HG03039 (cell line): ENCODE measurements at regions not wholly inside any gene's neighbourhood (a gene's known extent, or its start where the extent isn't known, plus 50 kb on each side); places are given as distances from the start of the nearest gene placed in this dataset.
"Not testable (repeated sequence)": the region's sequence is repeated elsewhere in the genome, so short reads cannot be mapped to it uniquely, and the experiment has no call there.

Experiments used
- ATAC-seq: cut with Tn5 transposase; IDR thresholded peaks from one replicate; pipeline ENCODE4 v1.9.1; 2021; ENCODE audit warnings: mild to moderate bottlenecking, moderate library complexity; ENCODE audit not compliant: unreplicated experiment

DNA sequence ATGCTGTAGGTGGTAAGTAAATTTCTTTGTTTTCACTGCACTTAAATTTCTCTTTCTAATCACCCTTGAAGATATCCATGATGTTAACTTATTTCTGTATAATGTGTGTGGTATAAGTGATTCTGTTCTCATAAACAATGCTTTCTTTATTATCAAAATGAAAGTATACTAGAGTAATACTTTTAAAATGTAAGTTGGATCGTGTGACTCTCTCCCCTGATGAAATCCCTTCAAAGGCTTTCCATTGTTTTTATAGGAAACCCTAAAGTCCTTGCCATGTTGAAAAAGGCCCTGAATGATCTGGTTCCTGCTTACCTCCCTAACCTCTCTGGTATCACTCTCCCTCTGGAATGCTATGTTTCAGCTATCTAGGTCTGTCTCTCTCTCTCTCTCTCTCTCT is 191.1 kb upstream of the LHX8 start:
- ATAC-seq = no peak

DNA sequence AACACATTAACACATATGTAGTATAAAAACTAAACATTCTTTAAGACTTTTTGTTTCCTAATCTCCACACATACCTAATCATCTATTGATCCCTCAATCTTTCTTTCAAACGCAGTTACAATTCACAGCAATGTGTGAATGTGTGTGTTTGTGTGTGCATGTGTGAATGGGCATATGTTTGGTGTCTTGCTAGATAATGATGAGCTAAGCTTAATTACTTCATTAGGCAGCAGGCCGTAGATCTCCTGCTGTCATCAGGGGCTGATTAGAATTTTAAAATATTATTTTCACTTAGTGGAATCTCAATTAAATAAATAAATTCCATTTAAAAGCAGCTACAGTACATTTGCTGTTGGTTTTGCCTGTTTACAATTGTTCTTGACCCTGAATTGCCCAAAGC is 187.8 kb upstream of the LHX8 start:
- ATAC-seq = no peak

DNA sequence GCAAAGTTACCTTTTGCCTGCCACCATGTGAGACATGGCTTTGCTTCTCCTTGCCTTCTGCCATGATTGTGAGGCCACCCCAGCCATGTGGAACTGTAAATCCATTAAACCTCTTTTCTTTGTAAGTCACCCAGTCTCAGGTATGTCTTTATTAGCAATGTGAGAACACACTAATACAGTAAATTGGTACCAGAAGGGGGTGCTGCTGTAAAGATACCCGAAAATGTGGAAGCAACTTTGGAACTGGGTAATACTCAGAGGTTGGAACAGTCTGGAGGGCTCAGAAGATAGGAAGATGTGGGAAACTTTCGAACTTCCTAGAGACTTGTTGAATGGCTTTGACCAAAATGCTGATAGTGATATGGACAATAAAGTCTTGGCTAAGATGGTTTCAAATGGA is 184.8 kb upstream of the LHX8 start:
- not testable (repeated sequence) for ATAC-seq

DNA sequence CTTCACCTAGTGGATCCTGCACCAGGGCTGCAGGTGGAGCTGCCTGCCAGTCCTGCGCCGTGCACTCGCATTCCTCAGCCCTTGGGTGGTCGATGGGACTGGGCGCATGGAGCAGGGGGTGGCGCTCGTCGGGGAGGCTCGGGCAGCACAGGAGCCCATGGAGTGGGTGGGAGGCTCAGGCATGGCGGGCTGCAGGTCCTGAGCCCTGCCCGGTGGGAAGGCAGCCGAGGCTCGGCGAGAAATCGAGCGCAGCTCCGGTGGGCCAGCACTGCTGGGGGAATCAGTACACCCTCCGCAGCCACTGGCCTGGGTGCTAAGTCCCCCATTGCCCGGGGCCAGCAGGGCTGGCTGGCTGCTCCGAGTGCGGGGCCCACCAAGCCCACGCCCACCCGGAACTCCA is 182.2 kb upstream of the LHX8 start:
- ATAC-seq = not testable (repeated sequence)

DNA sequence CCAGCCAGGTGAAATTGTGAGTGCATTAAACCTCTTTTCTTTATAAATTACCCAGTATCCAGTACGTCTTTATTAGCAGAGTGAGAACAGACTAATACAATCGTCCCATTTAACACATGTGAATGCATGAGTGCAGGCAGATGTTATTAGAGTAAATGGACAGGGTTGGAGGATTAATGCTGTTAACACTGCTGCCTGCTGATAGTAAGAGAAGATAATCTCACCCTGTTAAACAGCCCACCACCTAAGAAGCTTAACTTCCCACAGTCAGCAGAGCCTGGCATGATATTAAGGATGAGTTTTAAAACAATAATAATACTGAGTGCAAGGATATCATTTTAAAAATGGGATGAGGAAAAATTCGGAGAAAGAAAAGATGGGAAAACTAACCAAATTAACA is 181.4 kb upstream of the LHX8 start:
- no peak for ATAC-seq

DNA sequence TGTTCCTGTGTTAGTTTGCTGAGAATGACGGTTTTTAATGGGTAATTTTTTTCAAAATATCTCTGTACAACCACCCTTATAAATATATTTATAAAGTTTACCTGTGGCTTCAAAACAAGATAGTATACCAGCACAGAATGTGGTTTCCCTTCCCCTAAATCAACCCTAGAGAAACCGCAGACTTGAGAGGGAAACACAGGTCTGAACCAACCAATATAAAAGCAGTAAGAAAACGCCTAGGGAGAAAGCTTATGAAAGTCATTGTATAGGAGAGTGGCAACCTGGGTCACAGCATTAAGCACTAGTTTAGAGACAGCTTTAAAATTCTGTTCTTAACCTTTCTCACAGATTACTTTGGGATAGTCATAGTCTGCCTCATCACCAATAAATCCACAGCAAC is 180.6 kb upstream of the LHX8 start:
- no peak for ATAC-seq

DNA sequence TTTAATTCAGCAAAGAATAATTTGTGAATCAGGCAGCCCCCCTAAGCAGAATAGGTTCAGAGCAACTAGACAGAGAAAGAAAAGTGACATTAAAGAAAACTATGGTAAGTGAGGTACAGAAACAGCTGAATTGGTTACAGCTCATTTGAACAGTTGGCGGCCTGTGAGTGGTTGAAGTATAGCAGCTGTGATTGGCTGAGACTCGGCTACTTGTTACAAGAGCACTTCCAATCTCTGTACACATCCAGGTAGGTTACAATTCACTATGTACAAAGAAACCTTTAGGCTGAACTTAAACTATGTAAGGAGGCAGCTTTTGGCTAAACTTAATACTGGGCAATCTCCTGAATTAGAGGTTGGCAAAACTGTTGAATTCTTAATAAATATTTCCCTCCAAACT is 171.1 kb upstream of the LHX8 start:
- no peak for ATAC-seq

DNA sequence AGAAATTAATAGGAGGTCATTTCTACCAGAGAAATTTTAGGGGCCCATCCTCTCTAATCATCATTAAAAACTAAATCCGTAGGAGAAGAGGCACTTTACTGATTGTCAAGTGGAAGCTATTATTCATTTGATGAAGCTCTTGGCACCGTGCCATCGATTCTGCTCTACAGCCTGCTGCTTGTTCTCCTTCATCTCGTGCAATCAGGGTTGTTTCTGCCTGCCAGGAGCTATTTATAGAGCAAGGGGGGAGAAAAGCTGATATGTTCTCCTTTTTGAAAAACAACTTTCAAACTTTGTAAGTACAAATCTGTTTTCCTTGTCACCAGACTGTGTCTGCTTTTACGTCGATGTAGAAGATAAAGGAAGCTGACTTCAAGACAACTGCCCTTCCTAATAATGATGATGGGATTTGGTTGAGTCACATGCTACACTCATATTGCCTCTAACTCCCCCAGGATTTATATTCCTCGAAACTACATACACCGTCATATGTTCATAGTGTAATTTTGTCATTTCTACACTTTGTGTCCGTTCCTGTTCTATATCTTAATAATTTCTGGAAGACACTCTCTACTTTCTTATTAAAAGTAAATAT is 169.6 kb upstream of the LHX8 start:
- no peak for ATAC-seq

DNA sequence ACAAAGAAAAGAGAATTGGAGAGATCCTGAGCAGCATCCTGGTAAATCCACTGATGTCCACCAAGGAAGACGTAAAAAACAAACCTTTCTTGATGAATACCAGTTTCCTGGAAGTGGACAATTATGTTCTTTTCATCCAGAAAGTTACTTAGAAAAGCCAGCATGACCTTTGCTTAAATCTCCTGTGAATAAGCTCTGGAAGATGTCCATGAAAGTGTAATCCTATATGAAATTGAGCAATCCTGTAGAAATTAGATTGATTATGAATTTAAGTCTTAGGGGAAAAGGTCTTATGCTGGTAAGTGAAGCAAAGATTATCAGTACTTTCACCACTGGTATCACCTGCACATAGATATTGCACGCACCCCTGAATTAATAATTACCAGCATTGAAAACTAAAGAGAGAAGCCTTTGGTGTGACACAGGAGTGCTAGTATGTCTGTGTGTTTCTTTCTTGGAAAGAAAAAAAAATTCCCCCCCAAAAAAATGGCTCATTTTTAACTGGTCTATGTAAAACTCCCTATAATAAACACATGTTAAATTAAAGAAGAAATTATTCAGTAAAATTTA is 164.5 kb upstream of the LHX8 start:
- ATAC-seq = no peak

DNA sequence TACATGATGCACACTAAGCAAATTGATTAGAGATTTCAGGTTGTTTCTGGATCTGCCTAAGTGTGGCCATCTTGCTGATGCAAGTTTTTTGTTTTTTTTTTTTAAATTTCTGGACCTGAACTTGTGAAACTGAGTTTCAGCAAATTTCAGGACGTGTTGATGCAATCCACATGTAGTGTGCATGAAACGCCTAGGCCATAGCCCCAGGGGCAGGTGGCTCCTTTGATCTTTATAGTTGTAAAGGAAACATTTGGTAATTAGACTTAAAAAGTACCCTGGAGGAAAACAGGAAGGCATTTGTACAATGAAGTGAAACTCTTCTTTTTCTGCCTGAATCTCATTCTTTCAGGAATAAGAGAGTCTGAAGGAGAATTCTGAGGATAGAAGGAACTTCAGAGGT is 162.2 kb upstream of the LHX8 start:
- ATAC-seq = no peak

DNA sequence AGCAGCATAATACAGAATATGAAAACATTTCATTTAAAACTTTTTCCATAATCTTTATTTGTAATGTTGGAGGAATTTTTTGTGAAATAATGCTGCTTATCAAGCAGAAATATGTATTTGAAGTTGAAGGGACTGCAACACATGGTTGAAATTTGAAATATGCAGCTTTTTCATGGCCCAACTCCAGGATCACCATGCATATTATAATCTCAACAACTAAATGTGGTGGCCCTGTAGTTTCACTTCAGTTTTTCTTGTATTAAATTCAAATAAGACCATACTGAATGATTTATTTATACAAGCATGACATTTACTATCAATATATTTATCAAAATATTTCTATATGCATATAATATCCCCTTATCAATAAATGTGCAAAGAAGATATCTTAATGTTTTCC is 157.7 kb upstream of the LHX8 start:
- ATAC-seq = no peak

DNA sequence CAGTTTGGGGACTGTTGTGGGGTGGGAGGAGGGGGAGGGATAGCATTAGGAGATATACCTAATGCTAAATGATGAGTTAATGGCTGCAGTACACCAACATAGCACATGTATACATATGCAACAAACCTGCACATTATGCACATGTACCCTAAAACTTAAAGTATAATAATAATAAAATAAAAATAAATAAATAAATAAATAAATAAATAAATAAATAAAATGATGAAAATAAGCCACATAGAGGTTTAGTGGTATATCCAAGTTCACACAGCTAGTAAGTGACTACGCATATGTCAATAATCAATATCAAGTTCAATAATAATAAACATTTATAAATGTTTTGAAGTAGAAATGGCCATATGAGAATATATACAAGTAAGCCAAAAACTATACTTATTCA is 141.7 kb upstream of the LHX8 start:
- ATAC-seq = not testable (repeated sequence)

DNA sequence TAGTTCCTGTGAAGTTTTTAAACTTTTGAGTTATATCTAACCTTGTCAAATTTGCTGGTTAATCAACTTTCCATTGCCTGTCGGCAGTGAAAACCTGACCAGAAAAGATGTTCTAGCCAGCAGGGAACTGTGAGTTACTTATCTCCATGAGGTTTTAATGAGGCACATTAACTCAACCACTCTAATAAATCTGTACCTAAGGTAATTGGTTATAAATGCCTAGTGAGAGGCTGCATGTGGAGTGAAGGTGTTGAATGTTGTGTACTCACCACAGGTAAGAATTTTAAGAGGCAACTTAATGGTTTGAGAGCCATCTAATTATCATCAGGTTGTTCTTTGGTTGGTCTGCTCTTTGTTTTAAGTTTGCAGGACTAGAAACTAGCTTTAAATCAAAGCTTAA is 138.4 kb upstream of the LHX8 start:
- ATAC-seq = no peak

DNA sequence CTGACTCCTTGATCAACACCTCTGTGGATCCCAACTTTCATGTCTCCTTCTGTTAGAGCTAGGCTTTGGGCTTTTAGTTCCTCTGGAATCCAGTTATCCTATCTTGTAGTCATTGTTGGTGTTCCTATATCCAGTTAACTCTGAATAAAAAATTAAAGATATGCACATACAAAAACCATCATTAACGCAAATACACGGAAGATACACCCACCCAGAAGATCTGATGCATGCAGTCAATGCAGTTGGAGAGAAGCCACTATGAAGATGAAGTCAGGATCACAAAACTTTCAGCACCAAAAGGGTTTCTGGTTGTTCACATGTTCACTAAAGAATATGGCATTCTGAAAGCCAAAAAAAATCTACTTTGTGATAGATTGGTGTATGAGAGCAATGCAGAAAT is 123.6 kb upstream of the LHX8 start:
- ATAC-seq = no peak

DNA sequence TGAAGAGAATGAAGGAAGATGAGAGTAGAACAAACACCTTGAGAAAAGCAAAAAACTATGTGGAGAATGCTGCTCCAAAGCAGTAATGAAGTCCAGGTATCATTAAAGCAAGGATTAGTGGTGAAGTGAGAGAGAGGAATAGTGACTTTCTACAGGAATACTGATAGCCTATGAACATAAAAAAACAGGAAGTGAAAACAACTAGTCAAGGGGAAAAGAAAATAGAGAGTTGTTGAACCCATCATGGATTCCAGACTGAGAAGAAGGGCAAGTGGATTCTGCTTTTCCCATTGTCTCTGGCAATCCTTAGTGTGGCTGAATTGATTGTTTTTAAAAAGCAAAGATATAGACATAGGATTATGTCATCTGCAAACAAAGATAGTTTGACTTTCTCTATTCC is 119.9 kb upstream of the LHX8 start:
- ATAC-seq = no peak

DNA sequence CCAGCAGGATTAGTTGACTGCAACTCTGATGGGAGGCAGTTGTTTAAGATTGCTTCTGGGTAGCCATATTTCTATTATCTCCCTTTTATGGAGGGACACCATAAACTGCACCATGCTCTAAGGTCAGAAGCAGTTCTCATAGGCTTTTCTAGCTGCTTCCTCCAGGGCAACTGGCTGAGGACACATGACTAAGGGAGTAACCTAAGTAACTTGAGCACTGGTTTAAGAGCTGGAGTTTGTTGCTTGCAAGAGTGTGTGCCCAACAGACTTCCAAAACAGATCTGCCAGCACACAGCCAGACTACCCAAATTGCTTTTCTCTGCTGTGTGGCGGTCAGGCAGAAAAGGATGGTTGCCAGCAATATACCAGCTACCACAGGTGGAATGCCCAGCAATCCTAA is 111.2 kb upstream of the LHX8 start:
- no peak for ATAC-seq

DNA sequence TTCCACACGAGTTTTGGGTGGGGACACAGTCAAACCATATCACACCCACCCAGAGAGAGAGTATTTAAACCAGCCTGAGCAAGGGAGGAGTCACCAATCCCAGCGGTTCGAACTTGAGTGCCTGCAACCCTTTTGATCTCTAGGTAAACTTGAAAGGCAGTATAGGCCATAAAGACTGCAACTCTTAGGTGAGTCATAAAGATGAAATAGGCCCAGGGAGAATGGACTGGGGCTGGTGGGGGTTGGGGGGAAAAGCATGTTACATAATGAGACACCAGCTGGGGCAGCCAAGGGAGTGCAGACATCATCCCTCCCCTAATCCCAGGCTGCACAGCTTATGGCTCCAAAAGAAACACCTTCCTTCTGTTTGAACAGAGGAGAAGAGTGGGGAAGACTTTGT is 99.8 kb upstream of the LHX8 start:
- no peak for ATAC-seq

DNA sequence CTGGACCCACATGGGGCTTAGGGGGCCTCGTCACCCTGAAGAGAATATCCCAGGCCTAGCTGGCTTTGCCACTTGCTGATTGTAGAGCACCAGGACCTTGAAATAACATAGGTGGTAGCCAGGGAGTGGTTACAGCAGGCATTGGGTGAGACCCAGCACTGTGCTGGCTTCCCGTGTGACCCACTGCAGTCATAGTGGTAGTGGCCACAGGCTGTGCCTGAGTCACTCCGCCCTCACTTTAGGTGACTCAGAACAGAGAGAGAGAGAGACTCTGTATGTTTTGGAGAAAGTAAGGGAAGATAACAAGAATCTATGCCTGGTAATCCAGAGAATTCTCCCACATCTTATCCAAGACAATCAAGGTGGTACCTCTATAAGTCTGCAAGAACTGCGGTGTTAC is 98.7 kb upstream of the LHX8 start:
- no peak for ATAC-seq

DNA sequence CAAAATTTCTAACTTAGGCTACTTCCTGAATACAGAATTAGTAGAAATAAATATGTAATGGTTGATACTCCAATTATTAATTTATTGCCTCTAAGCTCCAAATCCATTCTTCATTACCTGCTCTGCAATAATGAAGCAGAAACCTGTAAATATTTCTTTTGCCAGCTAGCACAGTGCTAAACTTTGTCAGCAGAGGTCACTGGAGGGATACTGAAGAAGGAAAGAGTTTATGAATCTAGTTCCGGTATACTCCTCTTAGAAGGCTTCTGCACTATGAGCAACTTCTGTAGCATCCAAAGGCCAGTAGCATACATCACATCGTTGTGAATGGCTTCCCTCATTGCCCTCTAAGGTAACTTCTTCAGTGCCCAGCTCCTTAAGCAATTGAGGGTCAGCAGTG is 81.0 kb upstream of the LHX8 start:
- no peak for ATAC-seq

DNA sequence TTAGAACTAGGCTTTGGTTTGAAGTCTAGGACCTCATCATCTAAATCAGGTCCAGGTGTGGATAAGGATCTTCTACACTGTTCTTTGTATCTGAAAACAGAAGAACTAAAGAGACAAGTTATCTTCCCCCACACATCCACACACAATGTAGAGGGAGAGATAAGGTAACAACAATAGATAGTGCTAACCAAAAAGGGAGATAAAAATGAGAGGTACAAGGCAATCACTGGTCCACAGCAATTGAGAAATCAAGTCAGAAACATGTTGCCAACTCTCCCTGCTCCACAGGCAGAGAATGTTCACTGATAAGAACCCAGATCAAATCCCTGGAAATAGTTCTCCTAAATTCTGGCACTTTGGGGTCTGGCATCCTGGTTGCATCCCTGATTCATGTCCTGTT is 75.8 kb upstream of the LHX8 start:
- ATAC-seq = no peak

DNA sequence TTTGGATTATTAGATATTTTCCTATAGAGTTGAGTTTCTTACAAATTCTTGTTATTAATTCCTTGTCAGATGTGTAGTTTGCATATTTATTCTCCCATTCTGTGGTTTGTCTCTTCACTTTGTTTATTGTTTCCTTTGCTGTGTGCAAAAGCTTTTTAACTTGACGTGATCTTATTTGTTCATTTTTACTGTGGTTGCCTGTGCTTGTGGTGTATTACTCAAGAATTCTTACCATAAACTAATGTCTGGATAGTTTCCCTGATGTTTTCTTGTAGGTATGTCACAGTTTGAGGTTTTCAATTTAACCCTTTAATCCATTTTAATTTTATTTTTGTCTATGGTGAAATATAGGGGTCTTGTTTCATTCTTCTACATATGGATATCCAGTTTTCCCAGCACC is 72.1 kb upstream of the LHX8 start:
- no peak for ATAC-seq

DNA sequence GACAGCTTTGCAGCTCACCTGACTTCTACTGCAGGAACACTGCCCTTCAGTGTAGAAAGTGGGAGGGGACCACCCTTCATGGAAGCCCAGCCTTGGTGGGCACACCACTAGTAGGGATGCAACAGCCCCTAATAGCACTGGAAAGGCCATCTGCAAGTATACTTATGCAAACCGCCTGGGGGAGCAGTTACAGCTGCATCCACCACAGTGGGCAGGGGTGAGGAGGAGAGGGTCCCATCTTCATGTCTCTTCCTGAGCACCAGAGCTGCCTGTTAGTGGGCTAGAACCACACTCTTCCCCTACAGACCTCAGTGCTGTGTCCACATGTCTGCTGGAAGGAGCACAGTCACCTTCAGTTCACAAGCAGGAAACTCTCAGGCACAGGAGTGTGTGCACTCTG is 66.2 kb upstream of the LHX8 start:
- no peak for ATAC-seq

DNA sequence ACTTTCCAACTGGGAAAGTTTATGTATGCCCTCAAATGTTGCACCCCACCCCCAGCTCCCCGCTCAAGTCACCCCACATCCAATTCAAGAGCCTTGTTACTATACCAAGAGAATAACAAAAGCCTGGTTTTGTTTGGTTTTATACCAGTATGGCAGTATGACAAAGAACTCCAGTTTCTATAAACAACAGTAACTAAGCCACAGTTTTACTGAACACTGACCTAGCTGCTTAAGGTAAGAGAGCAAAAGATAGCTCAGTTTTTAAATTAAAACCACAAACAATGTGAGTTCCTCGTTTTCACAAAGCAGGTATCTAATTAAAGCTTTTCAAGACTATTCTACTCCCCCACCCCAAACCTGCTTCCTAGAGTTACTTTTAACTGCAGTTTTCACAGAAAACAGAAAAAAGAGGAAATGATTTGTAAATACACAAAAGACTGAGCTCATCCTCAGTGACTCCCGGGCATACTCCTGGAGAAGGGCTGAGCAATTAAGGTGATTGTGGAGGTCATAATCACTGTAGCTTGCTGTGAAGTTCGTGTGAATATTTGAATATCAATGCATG is 59.3 kb upstream of the LHX8 start:
- no peak for ATAC-seq
